HUES64 (cell line): ENCODE measurements at regions not wholly inside any gene's neighbourhood (a gene's known extent, or its start where the extent isn't known, plus 50 kb on each side); places are given as distances from the start of the nearest gene placed in this dataset.

Source experiments
- H3K27ac ChIP-seq: 2 replicates; pipeline ENCODE4 v1.7.0; 2013; ENCODE audit warnings: low read depth, low read length, inconsistent platforms
- H3K27me3 ChIP-seq: 2 replicates; pipeline ENCODE4 v1.6.1; 2013; ENCODE audit warnings: mild to moderate bottlenecking, low read length; ENCODE audit not compliant: insufficient read depth
- H3K36me3 ChIP-seq: 2 replicates; pipeline ENCODE4 v1.6.1; 2013; ENCODE audit warnings: mild to moderate bottlenecking, low read length; ENCODE audit not compliant: insufficient read depth
- H3K4me1 ChIP-seq: 2 replicates; pipeline ENCODE4 v1.6.1; 2013; ENCODE audit warnings: mild to moderate bottlenecking, low read length, moderate library complexity; ENCODE audit not compliant: insufficient read depth
- H3K4me3 ChIP-seq: 2 replicates; pipeline ENCODE4 v1.5.1; 2013; ENCODE audit warnings: mild to moderate bottlenecking, low read length, moderate library complexity
- H3K9ac ChIP-seq: 2 replicates; pipeline ENCODE4 v1.6.1; 2013; ENCODE audit warnings: mild to moderate bottlenecking, low read depth, low read length
- H3K9me3 ChIP-seq: 2 replicates; pipeline ENCODE4 v1.6.1; 2013; ENCODE audit warnings: low read depth, low read length; ENCODE audit not compliant: insufficient read depth
- WGBS: fragments of 150-250, 120-280 bp; methylation state at CpG from one replicate; pipeline ENCODE4 v1.1.7; 2013; ENCODE audit warnings: missing lambda C conversion rate; 5-methylcytosine and 5-hydroxymethylcytosine counted together

- Histone ChIP-seq H3K36me3 (no peaks in the 10 kb centered on the region), H3K4me1 (no peaks in the 10 kb centered on the region), H3K9me3 (no peaks in the 10 kb centered on the region), H3K27me3 (peaks cover 5% of the 10 kb centered on the region; the same call in 1 of the 2 replicates), H3K27ac (no peak overlapping the region), H3K4me3 (no peak overlapping the region), H3K9ac (no peak overlapping the region)
- WGBS, result 92% methylated on average over 17 of the region's 17 CpGs
Measured at GRCh38 chr16:86977076-86977676, 340.0 kb downstream of the C16orf95 start.

GRCh38 chr16:86978445-86979030 is 338.7 kb downstream of the C16orf95 start:
- 92% methylated on average over 12 of the region's 12 CpGs for WGBS
- peaks cover 5% of the 10 kb centered on the region; the same call in 1 of the 2 replicates for H3K27me3 ChIP-seq

GRCh38 chr16:86979061-86979460 is 338.1 kb downstream of the C16orf95 start:
- H3K27me3 ChIP-seq, result peaks cover 5% of the 10 kb centered on the region; the same call in 1 of the 2 replicates
- no peak overlapping the region for H3K4me3 ChIP-seq

More at GRCh38 chr16:86978445-86979030, 338.7 kb downstream of the C16orf95 start:
- Histone ChIP-seq H3K4me3 (no peak overlapping the region), H3K36me3 (no peaks in the 10 kb centered on the region), H3K9ac (no peak overlapping the region), H3K27ac (no peak overlapping the region), H3K4me1 (no peaks in the 10 kb centered on the region), H3K9me3 (no peaks in the 10 kb centered on the region)

DNA sequence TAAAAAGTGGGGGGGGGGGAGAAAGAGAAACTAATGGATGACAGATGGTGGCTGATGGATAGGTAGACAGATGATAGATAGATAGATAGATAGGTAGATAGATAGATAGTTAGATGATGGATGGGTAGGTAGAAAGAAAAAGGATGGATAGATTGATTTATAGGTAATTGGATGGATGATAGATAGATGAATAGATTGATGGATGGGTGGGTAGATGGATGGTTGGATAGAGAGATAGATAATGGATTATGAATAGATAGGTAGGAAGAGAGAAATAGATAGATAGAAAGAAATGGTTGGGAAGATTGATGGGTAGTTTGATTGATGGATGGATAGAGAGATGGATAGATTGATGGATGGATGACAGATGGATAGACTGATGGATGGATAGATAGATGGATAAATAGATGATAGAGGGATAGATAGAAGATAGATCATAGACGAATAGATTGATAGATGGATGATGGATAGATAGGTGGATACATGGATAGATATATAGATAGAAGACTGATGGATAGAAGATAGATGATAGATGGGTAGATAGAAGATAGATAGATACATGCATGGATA is 337.1 kb downstream of the C16orf95 start:
- 0 out of 2 replicates have a peak, but pooled peaks cover 2% of the 10 kb centered on the region for H3K4me1 ChIP-seq
- no peaks in the 10 kb centered on the region for H3K36me3 ChIP-seq
- H3K9ac ChIP-seq, result no peak overlapping the region
- H3K27me3 ChIP-seq, result peaks cover 7% of the 10 kb centered on the region; the same call in 1 of the 2 replicates
- H3K27ac ChIP-seq, result no peak overlapping the region
- H3K9me3 ChIP-seq, result no peaks in the 10 kb centered on the region
- 92% methylated on average over 1 of the region's 1 CpG for WGBS
- no peak overlapping the region for H3K4me3 ChIP-seq

More at GRCh38 chr16:86979061-86979460, 338.1 kb downstream of the C16orf95 start:
- no peaks in the 10 kb centered on the region for H3K36me3 ChIP-seq
- 89% methylated on average over 6 of the region's 6 CpGs for WGBS
- H3K9me3 ChIP-seq, result no peaks in the 10 kb centered on the region
- no peak overlapping the region for H3K27ac ChIP-seq
- H3K9ac ChIP-seq, result no peak overlapping the region
- H3K4me1 ChIP-seq, result no peaks in the 10 kb centered on the region

GRCh38 chr16:86980644-86981043 is 336.5 kb downstream of the C16orf95 start:
- no peaks in the 10 kb centered on the region for H3K9me3 ChIP-seq
- peaks cover 7% of the 10 kb centered on the region; the same call in 1 of the 2 replicates for H3K27me3 ChIP-seq
- no peaks in the 10 kb centered on the region for H3K36me3 ChIP-seq
- H3K27ac ChIP-seq, result no peak overlapping the region
- H3K4me1 ChIP-seq, result 0 out of 2 replicates have a peak, but pooled peaks cover 3% of the 10 kb centered on the region
- 84% methylated on average over 6 of the region's 6 CpGs for WGBS
- H3K9ac ChIP-seq, result no peak overlapping the region
- H3K4me3 ChIP-seq, result no peak overlapping the region

DNA sequence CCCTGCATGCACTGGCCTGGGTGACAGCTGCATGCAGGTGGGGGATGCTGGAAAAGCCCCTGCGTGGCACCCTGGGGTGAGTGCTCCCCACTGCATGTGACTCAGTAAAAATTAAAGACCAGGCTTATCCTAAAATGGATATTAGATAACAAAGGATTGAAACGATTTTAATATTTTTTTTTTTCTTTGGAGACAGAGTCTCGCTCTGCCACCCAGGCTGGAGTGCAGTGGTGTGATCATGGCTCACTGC is 334.9 kb downstream of the C16orf95 start:
- Histone ChIP-seq H3K36me3 (no peaks in the 10 kb centered on the region), H3K4me1 (0 out of 2 replicates have a peak, but pooled peaks cover 3% of the 10 kb centered on the region), H3K9me3 (no peaks in the 10 kb centered on the region), H3K4me3 (no peak overlapping the region), H3K27me3 (peaks cover 7% of the 10 kb centered on the region; the same call in 1 of the 2 replicates), H3K9ac (no peak overlapping the region), H3K27ac (no peak overlapping the region)
- WGBS, result 60% methylated on average over 3 of the region's 3 CpGs

DNA sequence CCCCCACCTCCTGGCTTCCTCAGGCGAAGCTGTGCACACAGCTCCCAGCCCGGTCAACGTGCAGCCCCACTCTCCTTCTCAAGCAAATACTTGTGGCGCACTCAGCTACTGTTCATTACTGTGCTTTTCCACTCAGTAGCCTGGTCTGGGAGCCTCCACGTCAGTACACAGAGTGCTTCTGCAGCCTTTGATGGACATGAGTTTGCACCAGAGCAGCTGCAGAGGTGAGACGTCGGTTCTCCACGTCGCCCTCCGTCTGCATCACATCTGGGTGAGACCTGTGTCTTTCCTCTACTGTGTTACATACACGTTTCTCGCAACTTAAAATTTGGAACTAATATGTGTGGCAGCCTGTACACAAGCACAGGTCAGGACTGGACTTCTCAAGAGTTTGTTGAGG is 334.3 kb downstream of the C16orf95 start:
- no peak overlapping the region for H3K9ac ChIP-seq
- H3K27ac ChIP-seq, result no peak overlapping the region
- H3K4me3 ChIP-seq, result no peak overlapping the region
- 0 out of 2 replicates have a peak, but pooled peaks cover 3% of the 10 kb centered on the region for H3K4me1 ChIP-seq
- 92% methylated on average over 12 of the region's 12 CpGs for WGBS
- H3K36me3 ChIP-seq, result no peaks in the 10 kb centered on the region
- H3K9me3 ChIP-seq, result no peaks in the 10 kb centered on the region
- H3K27me3 ChIP-seq, result peaks cover 7% of the 10 kb centered on the region; the same call in 1 of the 2 replicates

- Histone ChIP-seq H3K27me3 (peaks cover 7% of the 10 kb centered on the region; the same call in 1 of the 2 replicates), H3K4me3 (no peak overlapping the region), H3K9me3 (no peaks in the 10 kb centered on the region), H3K27ac (no peak overlapping the region), H3K4me1 (0 out of 2 replicates have a peak, but pooled peaks cover 3% of the 10 kb centered on the region), H3K36me3 (no peaks in the 10 kb centered on the region), H3K9ac (no peak overlapping the region)
Measured at GRCh38 chr16:86983621-86984020, 333.6 kb downstream of the C16orf95 start.

DNA sequence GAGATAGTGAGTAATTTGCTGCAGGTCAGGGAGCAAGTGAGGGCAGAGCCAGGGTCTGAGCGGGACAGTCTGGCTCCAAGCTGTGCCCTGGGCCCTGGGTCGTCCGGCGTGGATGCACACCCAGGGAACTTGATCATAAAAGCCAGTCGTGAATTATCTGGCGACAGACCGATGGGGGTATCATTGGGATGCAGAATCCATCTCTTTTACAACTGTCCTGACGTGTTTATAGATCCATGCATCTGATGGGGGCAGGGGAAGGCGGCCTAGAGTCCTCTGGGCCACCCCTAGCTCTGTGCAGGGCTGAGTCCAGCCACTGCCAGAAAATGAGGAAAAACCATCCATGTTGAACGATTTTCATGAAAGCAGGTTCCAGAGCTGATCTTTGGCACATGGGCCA is 332.8 kb downstream of the C16orf95 start:
- 90% methylated on average over 10 of the region's 10 CpGs for WGBS
- 0 out of 2 replicates have a peak, but pooled peaks cover 3% of the 10 kb centered on the region for H3K4me1 ChIP-seq
- no peaks in the 10 kb centered on the region for H3K36me3 ChIP-seq
- H3K9me3 ChIP-seq, result no peaks in the 10 kb centered on the region
- no peak overlapping the region for H3K9ac ChIP-seq
- no peak overlapping the region for H3K27ac ChIP-seq
- H3K27me3 ChIP-seq, result peaks cover 7% of the 10 kb centered on the region; the same call in 1 of the 2 replicates
- no peak overlapping the region for H3K4me3 ChIP-seq

DNA sequence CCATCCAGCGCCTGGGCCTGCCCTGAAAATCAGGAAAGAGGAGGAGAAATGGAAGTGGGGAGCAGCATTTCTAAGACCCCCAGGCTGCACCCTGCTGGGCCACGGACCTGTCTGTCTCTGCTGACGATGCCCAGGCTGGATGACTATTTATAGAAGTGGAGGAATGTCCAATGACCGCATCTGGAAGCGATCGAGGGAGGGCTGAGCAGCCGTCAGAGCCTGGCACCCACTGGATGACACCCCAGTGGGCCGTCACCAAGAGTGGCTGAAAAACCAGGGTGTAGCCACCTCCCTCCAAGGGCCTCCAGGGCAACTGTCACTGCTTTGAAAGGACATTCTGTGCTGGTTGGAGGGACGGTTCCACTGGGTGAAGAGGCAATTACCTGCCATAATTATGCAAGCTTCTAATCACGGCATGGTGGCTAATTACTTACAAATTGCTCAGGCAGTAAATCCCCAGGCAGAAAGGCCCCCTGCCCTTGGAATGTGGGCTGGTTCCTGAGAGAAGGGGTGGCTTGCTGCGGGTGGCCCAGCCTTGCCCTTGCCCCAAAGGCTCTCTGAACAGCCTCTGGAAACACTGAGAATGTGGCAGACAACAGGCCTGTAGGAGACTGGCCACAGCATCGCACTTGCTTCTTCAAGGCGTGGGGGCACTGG is 332.1 kb downstream of the C16orf95 start:
- H3K36me3 ChIP-seq, result no peaks in the 10 kb centered on the region
- no peak overlapping the region for H3K4me3 ChIP-seq
- H3K9ac ChIP-seq, result no peak overlapping the region
- H3K9me3 ChIP-seq, result no peaks in the 10 kb centered on the region
- WGBS, result 53% methylated on average over 13 of the region's 13 CpGs
- 0 out of 2 replicates have a peak, but pooled peaks cover 3% of the 10 kb centered on the region for H3K4me1 ChIP-seq
- H3K27me3 ChIP-seq, result peaks cover 5% of the 10 kb centered on the region; the same call in 1 of the 2 replicates
- no peak overlapping the region for H3K27ac ChIP-seq

GRCh38 chr16:86985648-86986015 is 331.6 kb downstream of the C16orf95 start:
- 84% methylated on average over 12 of the region's 12 CpGs for WGBS
- H3K4me3 ChIP-seq, result no peak overlapping the region
- H3K4me1 ChIP-seq, result 0 out of 2 replicates have a peak, but pooled peaks cover 3% of the 10 kb centered on the region
- H3K27ac ChIP-seq, result no peak overlapping the region
- H3K36me3 ChIP-seq, result no peaks in the 10 kb centered on the region
- H3K9ac ChIP-seq, result no peak overlapping the region
- H3K27me3 ChIP-seq, result peaks cover 2% of the 10 kb centered on the region; the same call in 1 of the 2 replicates
- H3K9me3 ChIP-seq, result no peaks in the 10 kb centered on the region
